ENCODE measurements at regions not wholly inside any gene's neighbourhood (a gene's known extent, or its start where the extent isn't known, plus 50 kb on each side); places are given as distances from the start of the nearest gene placed in this dataset.
"Not testable (repeated sequence)": the region's sequence is repeated elsewhere in the genome, so short reads cannot be mapped to it uniquely, and the experiment has no call there.

DNA sequence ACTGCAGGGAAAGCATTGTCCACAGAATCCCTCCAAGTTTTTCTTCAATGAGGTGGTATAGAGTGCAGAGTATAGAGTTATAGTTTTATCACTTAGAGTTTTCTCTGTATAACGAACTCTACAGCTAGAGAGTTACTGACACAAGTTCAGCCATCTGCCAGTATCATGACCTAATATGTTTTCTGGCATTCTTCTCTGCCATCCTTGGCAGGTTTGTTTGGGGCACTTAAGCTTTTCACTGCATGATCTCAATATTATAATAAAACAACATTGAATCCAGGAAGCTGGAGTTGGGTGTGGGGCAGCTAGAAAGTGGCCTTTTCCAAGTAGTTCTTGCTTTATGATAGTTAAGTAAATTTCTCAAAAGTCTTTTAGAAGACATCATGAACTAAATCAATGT, 743.5 kb upstream of the ARPP21 start:
- no peak for DNase-seq
- intact Hi-C loops (cut with DNase I; ENCODE audit: low total_unique reads): no loop called here
- no peaks in the 10 kb centered on the region for H3K27me3 ChIP-seq
- H3K36me3 ChIP-seq (ENCODE audit: low read depth, missing control alignments): no peaks in the 10 kb centered on the region
- no peak overlapping the region for H3K27ac ChIP-seq
- H3K4me1 ChIP-seq: no peaks in the 10 kb centered on the region
- H3K9me3 ChIP-seq: no peaks in the 10 kb centered on the region
- 71 to 79% methylated on average over 1 of the region's 1 CpG for whole genome bisulfite sequencing, 2 donors
- no peak overlapping the region for H3K4me3 ChIP-seq
- TF ChIP-seq POLR2A (IDR thresholded peaks at IDR 0.05): no peak
- TF ChIP-seq, protein P1, sequence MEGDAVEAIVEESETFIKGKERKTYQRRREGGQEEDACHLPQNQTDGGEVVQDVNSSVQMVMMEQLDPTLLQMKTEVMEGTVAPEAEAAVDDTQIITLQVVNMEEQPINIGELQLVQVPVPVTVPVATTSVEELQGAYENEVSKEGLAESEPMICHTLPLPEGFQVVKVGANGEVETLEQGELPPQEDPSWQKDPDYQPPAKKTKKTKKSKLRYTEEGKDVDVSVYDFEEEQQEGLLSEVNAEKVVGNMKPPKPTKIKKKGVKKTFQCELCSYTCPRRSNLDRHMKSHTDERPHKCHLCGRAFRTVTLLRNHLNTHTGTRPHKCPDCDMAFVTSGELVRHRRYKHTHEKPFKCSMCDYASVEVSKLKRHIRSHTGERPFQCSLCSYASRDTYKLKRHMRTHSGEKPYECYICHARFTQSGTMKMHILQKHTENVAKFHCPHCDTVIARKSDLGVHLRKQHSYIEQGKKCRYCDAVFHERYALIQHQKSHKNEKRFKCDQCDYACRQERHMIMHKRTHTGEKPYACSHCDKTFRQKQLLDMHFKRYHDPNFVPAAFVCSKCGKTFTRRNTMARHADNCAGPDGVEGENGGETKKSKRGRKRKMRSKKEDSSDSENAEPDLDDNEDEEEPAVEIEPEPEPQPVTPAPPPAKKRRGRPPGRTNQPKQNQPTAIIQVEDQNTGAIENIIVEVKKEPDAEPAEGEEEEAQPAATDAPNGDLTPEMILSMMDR (IDR thresholded peaks at IDR 0.05): no peak

DNA sequence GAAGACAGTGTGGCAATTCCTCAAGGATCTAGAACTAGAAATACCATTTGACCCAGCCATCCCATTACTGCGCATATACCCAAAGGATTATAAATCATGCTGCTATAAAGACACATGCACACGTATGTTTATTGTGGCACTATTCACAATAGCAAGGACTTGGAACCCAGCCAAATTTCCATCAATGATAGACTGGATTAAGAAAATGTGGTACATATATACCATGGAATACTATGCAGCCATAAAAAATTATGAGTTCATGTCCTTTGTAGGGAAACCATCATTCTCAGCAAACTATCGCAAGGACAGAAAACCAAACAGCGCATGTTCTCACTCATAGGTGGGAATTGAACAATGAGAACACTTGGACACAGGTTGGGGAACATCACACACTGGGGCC, 729.6 kb upstream of the ARPP21 start:
- H3K9me3 ChIP-seq; intact Hi-C loops (cut with DNase I; ENCODE audit: low total_unique reads); H3K4me3 ChIP-seq; H3K36me3 ChIP-seq (ENCODE audit: low read depth, missing control alignments); H3K4me1 ChIP-seq; DNase-seq; H3K27me3 ChIP-seq; H3K27ac ChIP-seq: not testable (repeated sequence)
- WGBS, 2 donors: 95 to 97% methylated on average over 4 of the region's 4 CpGs

DNA sequence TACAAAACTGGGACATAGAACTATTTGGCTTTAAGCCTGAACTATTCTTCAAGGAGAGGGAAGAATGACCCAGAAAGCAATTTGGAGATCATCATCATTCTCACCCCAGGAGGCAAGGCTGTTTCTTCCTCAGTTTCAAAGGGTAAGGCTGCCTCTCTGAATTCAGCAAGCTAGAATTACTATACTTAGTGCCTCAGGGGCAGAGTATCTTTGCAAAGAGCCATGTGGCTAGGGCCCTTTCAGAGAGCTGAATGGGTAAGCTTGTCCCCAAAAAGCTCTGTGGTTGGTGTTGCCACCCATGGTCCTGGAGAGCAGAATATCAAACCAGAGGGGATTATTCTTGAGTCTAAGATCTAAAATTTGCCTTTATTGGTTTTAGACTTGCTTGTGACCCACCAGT, 720.3 kb upstream of the ARPP21 start:
- TF ChIP-seq, protein P1 (IDR thresholded peaks at IDR 0.05): no peak
- no peak for TF ChIP-seq POLR2A (IDR thresholded peaks at IDR 0.05)
- no peak for DNase-seq
- no peak overlapping the region for H3K27ac ChIP-seq
- H3K9me3 ChIP-seq: no peaks in the 10 kb centered on the region
- no peaks in the 10 kb centered on the region for H3K27me3 ChIP-seq
- H3K36me3 ChIP-seq (ENCODE audit: low read depth, missing control alignments): no peaks in the 10 kb centered on the region
- H3K4me1 ChIP-seq: no peaks in the 10 kb centered on the region
- intact Hi-C loops (cut with DNase I; ENCODE audit: low total_unique reads): no loop called here
- H3K4me3 ChIP-seq: no peak overlapping the region

DNA sequence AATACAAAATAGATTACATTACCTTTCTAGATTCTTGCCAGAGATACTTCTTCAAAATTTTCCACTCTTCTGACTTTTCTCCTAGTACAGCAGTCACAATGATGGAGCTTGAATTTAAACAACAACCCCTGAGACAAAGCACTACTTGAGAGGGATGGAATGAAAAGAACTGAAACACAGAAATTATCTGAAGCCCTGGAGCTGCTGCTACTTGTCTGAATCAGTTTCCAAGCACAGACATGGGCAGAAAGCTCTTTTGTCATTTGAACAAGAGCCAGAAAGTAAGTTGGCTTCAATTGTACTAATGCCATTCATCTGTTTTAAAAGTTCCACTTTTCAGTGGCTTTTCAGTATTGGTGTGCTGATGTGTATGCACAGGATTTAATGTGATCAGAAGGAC, 718.5 kb upstream of the ARPP21 start:
- DNase-seq: no peak
- Histone ChIP-seq H3K4me3 (no peak overlapping the region), H3K9me3 (no peaks in the 10 kb centered on the region), H3K27me3 (no peaks in the 10 kb centered on the region), H3K27ac (no peak overlapping the region), H3K4me1 (no peaks in the 10 kb centered on the region), H3K36me3 (ENCODE audit: low read depth, missing control alignments) (no peaks in the 10 kb centered on the region)
- no peak for TF ChIP-seq POLR2A (IDR thresholded peaks at IDR 0.05)
- TF ChIP-seq, protein P1 (IDR thresholded peaks at IDR 0.05): no peak
- intact Hi-C loops (cut with DNase I; ENCODE audit: low total_unique reads): no loop called here

DNA sequence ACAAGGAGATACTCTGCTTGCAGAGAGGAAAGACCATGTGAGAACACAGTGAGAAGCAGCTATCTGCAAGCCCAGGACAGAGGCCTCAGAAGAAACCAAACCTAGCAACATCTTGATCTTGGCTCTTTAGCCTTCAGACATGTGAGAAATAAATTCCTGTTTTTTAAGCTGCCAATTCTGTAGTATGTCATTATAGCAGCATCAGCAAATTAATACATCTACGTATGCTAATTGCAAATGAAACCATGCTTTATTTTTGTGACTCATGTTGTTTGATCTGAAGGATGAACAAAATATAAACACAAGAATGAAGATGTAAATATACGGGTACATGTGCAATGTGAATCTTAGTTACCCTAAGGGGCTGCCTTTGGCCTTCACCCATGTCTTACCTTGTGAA, 714.4 kb upstream of the ARPP21 start:
- no peak for TF ChIP-seq POLR2A (IDR thresholded peaks at IDR 0.05)
- TF ChIP-seq, protein P1 (IDR thresholded peaks at IDR 0.05): no peak
- DNase-seq: no peak
- 89 to 94% methylated on average over 2 of the region's 2 CpGs for WGBS, 2 donors
- Histone ChIP-seq H3K27me3 (no peaks in the 10 kb centered on the region), H3K9me3 (no peaks in the 10 kb centered on the region), H3K4me3 (no peak overlapping the region), H3K4me1 (no peaks in the 10 kb centered on the region), H3K27ac (no peak overlapping the region), H3K36me3 (ENCODE audit: low read depth, missing control alignments) (no peaks in the 10 kb centered on the region)
- intact Hi-C loops (cut with DNase I; ENCODE audit: low total_unique reads): no loop called here
